ENCODE measurements at regions not wholly inside any gene's neighbourhood (a gene's known extent, or its start where the extent isn't known, plus 50 kb on each side); places are given as distances from the start of the nearest gene placed in this dataset.

GRCh38 chr6:153959276-153959675 is 79.8 kb upstream of the OPRM1 start:
- no CpG with 5 or more reads among the region's 1 CpG for WGBS (ENCODE audit: insufficient coverage)
- Histone ChIP-seq H3K9ac (ENCODE audit: low read length) (no peak overlapping the region), H3K27ac (ENCODE audit: low read length in 2 of 2) (no peak overlapping the region), H4K20me1 (ENCODE audit: control insufficient read depth, insufficient read depth, low read length, poor library complexity, severe bottlenecking) (no peaks in the 10 kb centered on the region), H3K9me3 (ENCODE audit: control extremely low read depth in 1 of 3, control insufficient read depth in 2 of 3, insufficient read depth in 1 of 3, low read length in 2 of 3) (peaks cover 0 to 4% (median 0%) of the 10 kb centered on the region in 3 donors), H3K4me1 (ENCODE audit: control insufficient read depth in 2 of 2, insufficient read depth in 2 of 2, low read length in 2 of 2) (peaks cover 0 to 5% of the 10 kb centered on the region in 2 donors), H3K36me3 (replicated peaks in 1 of 2; ENCODE audit: control extremely low read depth in 1 of 2, control insufficient read depth in 1 of 2, extremely low read depth in 1 of 2, insufficient read depth in 2 of 2, low read length in 1 of 2) (no peaks in the 10 kb centered on the region), H3K27me3 (replicated peaks in 1 of 4; ENCODE audit: control extremely low read depth in 1 of 4, control insufficient read depth in 3 of 4, insufficient read depth in 4 of 4, low read length in 3 of 4) (no peaks in the 10 kb centered on the region), H3K79me2 (ENCODE audit: control insufficient read depth, insufficient read depth, low read length) (no peaks in the 10 kb centered on the region), H3K4me3 (ENCODE audit: control extremely low read depth in 1 of 5, extremely low read depth in 1 of 5, insufficient read depth in 1 of 5, low read depth in 2 of 5, low read length in 4 of 5) (no peak overlapping the region), H3K4me2 (replicated peaks; ENCODE audit: low read depth, low read length, poor library complexity, severe bottlenecking) (no peak overlapping the region), H2AFZ (ENCODE audit: insufficient read depth, low read depth, low read length, poor library complexity, severe bottlenecking) (no peak overlapping the region)
- no peaks in the 10 kb centered on the region for H3K9me3 Mint-ChIP-seq (ENCODE audit: insufficient read depth)
- ATAC-seq (ENCODE audit: low read depth) (no peak), DNase-seq (no peak)
- TF ChIP-seq EZH2 (IDR thresholded peaks at IDR 0.05; ENCODE audit: borderline replicate concordance, insufficient read depth, low read depth, low read length, poor library complexity, severe bottlenecking), result no peak
- TF ChIP-seq CTCF (IDR thresholded peaks at IDR 0.05), result no peak
- intact Hi-C loops (cut with micrococcal nuclease), result no loop called here
- POLR2A ChIA-PET, result no interaction called here
- H3K27ac Mint-ChIP-seq, result no peak overlapping the region
- no peaks in the 10 kb centered on the region for H3K27me3 Mint-ChIP-seq
- CTCF ChIA-PET, result no interaction called here
- H3K4me3 Mint-ChIP-seq, result no peak overlapping the region
- H3K4me1 Mint-ChIP-seq, result peaks cover 9% of the 10 kb centered on the region

- CTCF ChIA-PET, result no interaction called here
- no peak overlapping the region for H3K9ac ChIP-seq (ENCODE audit: low read length)
- POLR2A ChIA-PET, result no interaction called here
- no peak overlapping the region for H2AFZ ChIP-seq (ENCODE audit: insufficient read depth, low read depth, low read length, poor library complexity, severe bottlenecking)
- H3K27ac ChIP-seq (ENCODE audit: low read length in 2 of 2), result no peak overlapping the region
- H3K36me3 ChIP-seq (replicated peaks in 1 of 2; ENCODE audit: control extremely low read depth in 1 of 2, control insufficient read depth in 1 of 2, extremely low read depth in 1 of 2, insufficient read depth in 2 of 2, low read length in 1 of 2), result no peaks in the 10 kb centered on the region
- no peak overlapping the region for H3K4me3 ChIP-seq (ENCODE audit: control extremely low read depth in 1 of 5, extremely low read depth in 1 of 5, insufficient read depth in 1 of 5, low read depth in 2 of 5, low read length in 4 of 5)
- Mint-ChIP-seq H3K9me3 (ENCODE audit: insufficient read depth) (peaks cover 3% of the 10 kb centered on the region), H3K4me3 (no peak overlapping the region), H3K27ac (no peak overlapping the region), H3K4me1 (peaks cover 9% of the 10 kb centered on the region), H3K27me3 (no peaks in the 10 kb centered on the region)
- no peaks in the 10 kb centered on the region for H3K27me3 ChIP-seq (replicated peaks in 1 of 4; ENCODE audit: control extremely low read depth in 1 of 4, control insufficient read depth in 3 of 4, insufficient read depth in 4 of 4, low read length in 3 of 4)
- H3K79me2 ChIP-seq (ENCODE audit: control insufficient read depth, insufficient read depth, low read length), result no peaks in the 10 kb centered on the region
- H3K4me2 ChIP-seq (replicated peaks; ENCODE audit: low read depth, low read length, poor library complexity, severe bottlenecking), result no peak overlapping the region
- H4K20me1 ChIP-seq (ENCODE audit: control insufficient read depth, insufficient read depth, low read length, poor library complexity, severe bottlenecking), result no peaks in the 10 kb centered on the region
- intact Hi-C loops (cut with micrococcal nuclease), result no loop called here
- 83% methylated on average over 1 of the region's 1 CpG for WGBS (ENCODE audit: insufficient coverage)
- TF ChIP-seq EZH2 (IDR thresholded peaks at IDR 0.05; ENCODE audit: borderline replicate concordance, insufficient read depth, low read depth, low read length, poor library complexity, severe bottlenecking) (no peak), CTCF (IDR thresholded peaks at IDR 0.05) (no peak)
- ATAC-seq (ENCODE audit: low read depth) (no peak), DNase-seq (no peak)
- H3K9me3 ChIP-seq (ENCODE audit: control extremely low read depth in 1 of 3, control insufficient read depth in 2 of 3, insufficient read depth in 1 of 3, low read length in 2 of 3), result peaks cover 0 to 4% (median 0%) of the 10 kb centered on the region in 3 donors
- H3K4me1 ChIP-seq (ENCODE audit: control insufficient read depth in 2 of 2, insufficient read depth in 2 of 2, low read length in 2 of 2), result peaks cover 0 to 5% of the 10 kb centered on the region in 2 donors
These were observed 80.2 kb upstream of the OPRM1 start for GRCh38 chr6:153958860-153959259.
